GM19438 (cell line): ENCODE measurements at regions not wholly inside any gene's neighbourhood (a gene's known extent, or its start where the extent isn't known, plus 50 kb on each side); places are given as distances from the start of the nearest gene placed in this dataset.

Source experiments
- ATAC-seq: cut with Tn5 transposase; IDR thresholded peaks from one replicate; pipeline ENCODE4 v1.9.1; 2021; ENCODE audit warnings: low read depth; ENCODE audit not compliant: unreplicated experiment

- no peak for ATAC-seq
Measured at GRCh38 chr5:74430631-74431289, 209.8 kb downstream of the ENC1 start.

GRCh38 chr5:74429495-74429894 lies 211.0 kb downstream of the ENC1 start:
- ATAC-seq: no peak

GRCh38 chr5:74428876-74429275 lies 211.7 kb downstream of the ENC1 start:
- ATAC-seq: no peak

- no peak for ATAC-seq
Measured at GRCh38 chr5:74428275-74428674, 212.3 kb downstream of the ENC1 start.

- no peak for ATAC-seq
Measured at GRCh38 chr5:74426506-74426905, 214.0 kb downstream of the ENC1 start.

- ATAC-seq: no peak
Measured at GRCh38 chr5:74424162-74424868, 216.2 kb downstream of the ENC1 start.

- no peak for ATAC-seq
Measured at GRCh38 chr5:74423383-74423782, 217.1 kb downstream of the ENC1 start.

- ATAC-seq: no peak
Measured at GRCh38 chr5:74422671-74423070, 217.9 kb downstream of the ENC1 start.

- ATAC-seq: no peak
Measured at GRCh38 chr5:74422030-74422429, 218.5 kb downstream of the ENC1 start.

GRCh38 chr5:74421377-74421776 lies 219.2 kb downstream of the ENC1 start:
- ATAC-seq: no peak

GRCh38 chr5:74420947-74421346 lies 219.6 kb downstream of the ENC1 start:
- no peak for ATAC-seq

- ATAC-seq: no peak
Measured at GRCh38 chr5:74420220-74420619, 220.3 kb downstream of the ENC1 start.

- no peak for ATAC-seq
Measured at GRCh38 chr5:74419468-74419867, 221.1 kb downstream of the ENC1 start.

GRCh38 chr5:74418709-74419108 lies 221.8 kb downstream of the ENC1 start:
- no peak for ATAC-seq

- ATAC-seq: no peak
Measured at GRCh38 chr5:74418261-74418660, 222.3 kb downstream of the ENC1 start.

- ATAC-seq: no peak
Measured at GRCh38 chr5:74415695-74416102, 224.8 kb downstream of the ENC1 start.

GRCh38 chr5:74414228-74414627 lies 226.3 kb downstream of the ENC1 start:
- ATAC-seq: no peak

GRCh38 chr5:74413403-74414048 lies 227.0 kb downstream of the ENC1 start:
- no peak for ATAC-seq

- no peak for ATAC-seq
Measured at GRCh38 chr5:74412066-74412465, 228.5 kb downstream of the ENC1 start.

GRCh38 chr5:74409712-74410111 lies 230.8 kb downstream of the ENC1 start:
- no peak for ATAC-seq

GRCh38 chr5:74409166-74409706 lies 231.3 kb downstream of the ENC1 start:
- no peak for ATAC-seq
